ELF-1 (cell line): ENCODE measurements at regions not wholly inside any gene's neighbourhood (a gene's known extent, or its start where the extent isn't known, plus 50 kb on each side); places are given as distances from the start of the nearest gene placed in this dataset.

Experiments used
- DNase-seq: peaks from one replicate; pipeline ENCODE4 v3.0.0-alpha.2; 2016; ENCODE audit warnings: low read depth, low spot score

GRCh38 chr5:156245895-156246294 lies 81.1 kb upstream of the SGCD start:
- no peak for DNase-seq

DNA sequence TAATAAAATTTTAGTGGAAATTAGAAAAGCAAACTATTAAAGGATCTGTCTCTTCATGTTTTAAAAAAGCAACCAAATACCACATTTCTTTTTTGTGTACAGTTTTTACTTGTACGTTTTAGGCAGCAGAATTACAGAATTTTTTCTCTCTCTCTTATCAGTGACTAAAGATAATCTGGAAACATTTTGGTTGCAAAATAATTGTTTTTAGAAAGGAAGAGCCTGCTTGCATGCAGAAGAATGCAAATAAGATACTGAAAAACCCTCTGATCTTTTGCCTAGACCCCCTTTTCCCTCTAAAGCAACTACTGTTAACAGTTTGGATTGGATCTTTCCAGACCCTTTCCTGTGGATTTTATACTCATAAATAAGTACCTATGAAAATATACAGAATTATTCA lies 75.9 kb upstream of the SGCD start:
- no peak for DNase-seq

GRCh38 chr5:156253130-156253529 lies 73.8 kb upstream of the SGCD start:
- DNase-seq: no peak

DNA sequence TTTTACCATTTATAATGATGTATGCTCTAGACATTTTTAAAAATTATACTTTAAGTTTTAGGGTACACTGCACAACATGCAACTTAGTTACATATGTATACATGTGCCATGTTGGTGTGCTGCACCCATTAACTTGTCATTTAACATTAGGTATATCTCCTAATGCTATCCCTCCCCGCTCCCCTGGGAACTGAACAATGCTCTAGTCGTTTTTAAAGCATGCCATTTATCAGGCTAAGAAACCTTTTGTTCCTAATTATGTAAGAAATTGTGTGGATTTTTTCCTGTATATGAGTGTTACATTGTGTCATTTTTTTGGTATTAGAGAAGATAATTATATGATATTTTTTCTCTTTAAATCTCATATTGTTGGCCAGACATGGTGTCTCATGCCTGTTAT lies 72.8 kb upstream of the SGCD start:
- DNase-seq: no peak

GRCh38 chr5:156256642-156257041 lies 70.3 kb upstream of the SGCD start:
- no peak for DNase-seq

DNA sequence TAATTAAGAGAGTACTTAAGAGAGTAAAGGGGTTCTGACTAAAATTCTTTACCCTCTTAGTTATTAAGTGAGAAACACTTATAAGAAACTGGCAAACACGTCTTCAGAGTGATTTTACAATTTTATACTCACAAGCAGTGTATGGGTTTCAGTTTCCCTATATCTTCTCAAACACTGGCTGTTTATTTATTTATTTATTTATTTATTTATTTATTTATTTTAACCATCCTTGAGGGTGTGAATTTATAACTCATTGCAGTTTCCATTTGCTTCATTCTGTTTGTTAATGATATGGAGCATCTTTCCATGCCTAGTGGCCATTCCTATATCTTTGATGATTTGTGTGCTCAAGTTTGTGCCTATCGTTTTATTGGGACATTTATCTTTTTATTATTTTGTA lies 68.0 kb upstream of the SGCD start:
- no peak for DNase-seq

- no peak for DNase-seq
Observed at GRCh38 chr5:156259618-156260017, 67.3 kb upstream of the SGCD start.

- no peak for DNase-seq
Observed at GRCh38 chr5:156261275-156261939, 65.6 kb upstream of the SGCD start.

DNA sequence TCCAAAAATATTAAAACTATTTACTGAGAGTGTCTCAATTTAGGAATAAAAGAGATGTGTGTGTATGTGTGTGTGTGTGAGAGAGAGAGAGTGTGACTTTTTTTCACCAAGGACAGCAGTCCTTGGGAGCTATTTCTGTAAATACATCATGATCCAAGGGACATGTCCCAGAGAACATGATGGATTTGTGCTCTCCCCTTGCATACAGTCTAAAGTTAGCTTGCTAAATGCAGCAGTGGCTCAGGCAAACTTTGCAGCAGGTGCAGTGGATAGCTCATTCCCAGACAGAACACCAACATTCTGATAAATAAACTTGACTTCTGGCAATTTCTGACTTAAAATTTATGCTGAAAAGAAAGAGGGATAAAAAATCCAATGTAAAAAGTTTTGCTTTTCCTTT lies 55.4 kb upstream of the SGCD start:
- no peak for DNase-seq

DNA sequence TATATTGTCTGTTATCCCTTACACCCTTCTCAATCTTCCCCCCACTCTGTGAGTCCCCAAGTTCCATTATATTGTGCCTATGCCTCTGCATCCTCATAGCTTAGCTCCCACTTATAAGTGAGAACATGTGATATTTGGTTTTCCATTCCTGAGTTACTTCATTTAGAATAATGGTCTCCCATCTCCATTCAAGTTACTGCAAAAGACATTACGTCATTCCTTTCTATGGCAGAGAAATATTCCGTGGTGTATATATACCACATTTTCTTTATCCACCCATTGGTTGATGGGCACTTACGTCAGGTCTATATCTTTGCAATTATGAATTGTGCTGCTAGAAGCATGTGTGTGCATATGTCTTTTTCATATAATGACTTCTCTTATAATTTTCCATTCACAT lies 54.8 kb upstream of the SGCD start:
- no peak for DNase-seq

DNA sequence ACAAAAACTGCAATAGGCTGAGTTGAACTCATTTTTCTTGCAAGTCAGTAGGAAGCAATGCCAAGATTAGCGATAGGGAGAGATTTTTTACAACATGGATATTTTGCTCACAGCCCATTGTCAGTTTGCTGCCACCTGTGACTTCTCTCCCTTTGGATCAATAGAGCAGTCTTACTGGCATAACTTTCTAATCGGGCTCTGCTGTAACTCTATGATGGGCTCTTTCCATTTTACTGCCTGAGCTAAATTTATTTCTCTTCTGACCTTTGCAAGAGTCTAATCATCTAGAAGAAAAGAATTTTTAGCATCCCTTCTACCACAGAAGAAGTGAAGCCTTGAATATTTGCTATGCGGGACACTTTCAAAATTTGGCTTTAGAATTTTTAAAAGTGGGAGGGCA lies 53.6 kb upstream of the SGCD start:
- no peak for DNase-seq

DNA sequence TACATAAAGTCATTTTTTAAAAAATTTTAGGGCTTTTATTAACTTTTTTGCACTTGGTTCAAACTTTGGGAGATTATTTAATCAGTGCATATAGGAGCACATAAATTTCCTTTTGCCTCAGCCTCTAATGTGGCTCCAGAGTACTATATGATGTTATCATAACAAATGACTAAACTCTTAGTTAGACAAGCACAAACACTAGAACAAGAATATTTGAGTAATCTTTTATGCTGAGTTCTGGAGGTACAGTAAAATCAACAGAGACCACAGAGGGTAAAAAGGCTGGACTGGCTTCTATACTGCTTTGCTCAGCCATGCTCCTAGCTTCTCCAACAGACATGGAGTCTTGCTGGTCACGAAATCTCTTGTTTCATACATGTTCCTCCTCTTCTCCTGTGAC lies 52.5 kb upstream of the SGCD start:
- no peak for DNase-seq
